Keratinocyte (primary cell): ENCODE measurements at regions not wholly inside any gene's neighbourhood (a gene's known extent, or its start where the extent isn't known, plus 50 kb on each side); places are given as distances from the start of the nearest gene placed in this dataset.

ENCODE experiments used
- CTCF ChIP-seq, 3 experiments: IDR thresholded peaks in 1 of 3; conservative IDR thresholded peaks in 1 of 3; optimal IDR thresholded peaks in 1 of 3; 2 replicates in 2 of 3; 3 replicates in 1 of 3; pipeline versions ENCODE3 to v1.5.1; 2011; ENCODE audit warnings: low read length in 3 of 3, mild to moderate bottlenecking in 3 of 3, moderate library complexity in 2 of 3, control low read depth in 1 of 3, inconsistent platforms in 1 of 3; ENCODE audit not compliant: insufficient read depth in 2 of 3; ENCODE audit errors: extremely low read depth in 1 of 3
- EZH2 ChIP-seq: IDR thresholded peaks from one replicate; pipeline ENCODE4 v1.6.1; 2012; ENCODE audit warnings: inconsistent platforms, mild to moderate bottlenecking, low read length, moderate library complexity

- TF ChIP-seq CTCF (optimal IDR thresholded peaks at IDR 0.05 in 1 of 3, IDR thresholded peaks at IDR 0.05 in 1 of 3, conservative IDR thresholded peaks at IDR 0.05 in 1 of 3; ENCODE audit: extremely low read depth in 1 of 3, insufficient read depth in 2 of 3, low read length in 3 of 3) = no peak
- no peak for TF ChIP-seq EZH2
Measured at GRCh38 chr9:110109333-110110092, 98.4 kb downstream of the C9orf152 start.
